ENCODE measurements at regions not wholly inside any gene's neighbourhood (a gene's known extent, or its start where the extent isn't known, plus 50 kb on each side); places are given as distances from the start of the nearest gene placed in this dataset.

DNA sequence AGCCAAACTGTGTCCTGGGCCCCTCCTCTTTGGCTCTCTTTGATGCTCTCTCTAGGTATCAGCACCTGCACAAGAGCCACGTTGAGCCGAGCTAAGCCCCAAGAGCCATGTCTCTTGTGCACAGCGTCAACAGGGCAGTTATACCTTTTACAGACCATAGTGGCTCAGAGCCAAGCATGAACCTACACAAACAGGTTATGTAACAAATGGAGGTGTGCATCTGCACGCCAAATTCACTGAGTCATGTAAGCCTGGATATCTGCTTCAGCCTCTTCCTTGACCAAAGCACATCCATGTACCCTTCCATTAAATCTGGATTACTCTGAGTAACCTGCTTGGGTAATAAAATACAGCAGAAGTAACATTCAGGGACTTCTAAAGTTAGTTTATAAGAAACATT lies 509.7 kb downstream of the NAV3 start:
- 94% methylated on average over 4 of the region's 4 CpGs for WGBS
- H3K36me3 ChIP-seq (ENCODE audit: control insufficient read depth in 1 of 2, insufficient read depth in 2 of 2, low read depth in 1 of 2, low read length in 2 of 2), result no peaks in the 10 kb centered on the region
- H4K8ac ChIP-seq (ENCODE audit: low read length), result no peak overlapping the region
- peaks cover 3% of the 10 kb centered on the region for H3K9me3 ChIP-seq (ENCODE audit: control insufficient read depth, low read length)
- H3K23ac ChIP-seq (ENCODE audit: low read length in 2 of 2), result no peak overlapping the region
- no peaks in the 10 kb centered on the region for H3K27me3 ChIP-seq (ENCODE audit: control insufficient read depth in 1 of 2, insufficient read depth in 1 of 2, low read length in 2 of 2)
- no peak overlapping the region for H2AFZ ChIP-seq (ENCODE audit: low read depth, low read length)
- H2AK5ac ChIP-seq (ENCODE audit: low read length, severe bottlenecking), result no peak overlapping the region
- no peak overlapping the region for H3K9ac ChIP-seq (ENCODE audit: low read length)
- H2BK15ac ChIP-seq (ENCODE audit: low read depth, poor library complexity, severe bottlenecking), result no peak overlapping the region
- no peak overlapping the region for H4K91ac ChIP-seq (ENCODE audit: low read length)
- H3K18ac ChIP-seq (ENCODE audit: low read depth in 1 of 2, low read length in 2 of 2), result peak overlapping the region in 1 of 2 experiments; percentile 14
- H2BK5ac ChIP-seq (ENCODE audit: low read depth, low read length, poor library complexity, severe bottlenecking), result no peak overlapping the region
- no peak overlapping the region for H3K14ac ChIP-seq (ENCODE audit: low read length in 2 of 2)
- no peak overlapping the region for H3K4ac ChIP-seq (ENCODE audit: low read depth in 1 of 2, low read length in 2 of 2)
- no peak overlapping the region for H3K4me2 ChIP-seq (ENCODE audit: low read length, poor library complexity, severe bottlenecking)
- no peak overlapping the region for H2BK12ac ChIP-seq (ENCODE audit: low read length in 2 of 2)
- H3K27ac ChIP-seq (ENCODE audit: low read length, poor library complexity, severe bottlenecking), result no peak overlapping the region
- no peaks in the 10 kb centered on the region for H3K4me1 ChIP-seq (ENCODE audit: control insufficient read depth, insufficient read depth, low read depth, low read length)
- no peaks in the 10 kb centered on the region for H3K79me1 ChIP-seq (replicated peaks; ENCODE audit: low read length, poor library complexity, severe bottlenecking)
- no peak for DNase-seq
- H3K4me3 ChIP-seq (ENCODE audit: insufficient read depth in 1 of 2, low read depth in 1 of 2, low read length in 2 of 2), result no peak overlapping the region
- H2BK120ac ChIP-seq (ENCODE audit: low read depth, low read length), result no peak overlapping the region

DNA sequence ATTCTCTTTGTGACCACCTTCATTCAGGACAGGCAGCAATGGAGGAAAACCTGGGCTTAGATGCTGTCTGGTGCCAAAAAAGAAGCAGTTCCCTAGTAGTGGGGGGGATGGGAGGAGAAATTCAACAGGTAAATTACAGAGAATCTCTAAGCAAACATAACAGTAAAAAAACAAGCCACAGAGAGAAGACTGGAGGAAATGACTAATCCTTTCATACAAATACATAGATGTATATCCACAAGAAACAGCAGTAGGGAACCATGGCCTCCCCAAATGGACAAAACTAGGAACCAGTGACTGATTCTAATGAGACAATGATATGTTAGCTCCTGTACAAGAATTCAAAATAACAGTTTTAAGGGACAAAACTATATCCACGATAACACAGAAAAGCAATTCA lies 513.0 kb downstream of the NAV3 start:
- no peak for DNase-seq

DNA sequence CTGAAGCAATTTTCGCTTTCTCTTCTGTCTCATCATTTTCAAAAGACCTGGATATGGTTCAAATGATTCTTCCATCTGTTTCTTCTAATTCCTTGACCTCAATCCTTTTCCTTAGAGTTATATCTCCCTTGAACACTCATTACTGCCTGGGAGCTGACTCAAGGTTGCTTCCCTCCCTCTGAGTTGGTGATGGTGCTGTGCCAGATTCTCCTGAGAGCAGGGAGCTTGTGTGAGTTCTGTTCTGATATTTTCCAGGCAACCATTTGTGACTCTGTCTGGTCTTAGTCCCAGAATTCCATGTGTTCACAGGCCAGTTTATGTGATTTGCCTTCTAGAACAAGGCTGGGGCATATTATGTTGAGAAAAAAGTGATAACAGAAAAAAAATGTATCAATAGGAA lies 505.1 kb upstream of the SYT1 start:
- no peaks in the 10 kb centered on the region for H3K79me1 ChIP-seq (replicated peaks; ENCODE audit: low read length, poor library complexity, severe bottlenecking)
- no peaks in the 10 kb centered on the region for H3K27me3 ChIP-seq (ENCODE audit: control insufficient read depth in 1 of 2, insufficient read depth in 1 of 2, low read length in 2 of 2)
- 42% methylated on average over 1 of the region's 1 CpG for WGBS
- no peak overlapping the region for H3K27ac ChIP-seq (ENCODE audit: low read length, poor library complexity, severe bottlenecking)
- no peak overlapping the region for H2BK120ac ChIP-seq (ENCODE audit: low read depth, low read length)
- H3K18ac ChIP-seq (ENCODE audit: low read depth in 1 of 2, low read length in 2 of 2), result no peak overlapping the region
- no peak overlapping the region for H3K23ac ChIP-seq (ENCODE audit: low read length in 2 of 2)
- no peaks in the 10 kb centered on the region for H3K9me3 ChIP-seq (ENCODE audit: control insufficient read depth, low read length)
- H3K4ac ChIP-seq (ENCODE audit: low read depth in 1 of 2, low read length in 2 of 2), result no peak overlapping the region
- no peak overlapping the region for H4K91ac ChIP-seq (ENCODE audit: low read length)
- no peaks in the 10 kb centered on the region for H3K36me3 ChIP-seq (ENCODE audit: control insufficient read depth in 1 of 2, insufficient read depth in 2 of 2, low read depth in 1 of 2, low read length in 2 of 2)
- H3K14ac ChIP-seq (ENCODE audit: low read length in 2 of 2), result no peak overlapping the region
- no peak overlapping the region for H4K8ac ChIP-seq (ENCODE audit: low read length)
- no peak for DNase-seq
- H3K4me1 ChIP-seq (ENCODE audit: control insufficient read depth, insufficient read depth, low read depth, low read length), result no peaks in the 10 kb centered on the region
- no peak overlapping the region for H2BK5ac ChIP-seq (ENCODE audit: low read depth, low read length, poor library complexity, severe bottlenecking)
- H3K9ac ChIP-seq (ENCODE audit: low read length), result no peak overlapping the region
- no peak overlapping the region for H2AK5ac ChIP-seq (ENCODE audit: low read length, severe bottlenecking)
- H3K4me2 ChIP-seq (ENCODE audit: low read length, poor library complexity, severe bottlenecking), result no peak overlapping the region
- no peak overlapping the region for H2BK12ac ChIP-seq (ENCODE audit: low read length in 2 of 2)
- H2BK15ac ChIP-seq (ENCODE audit: low read depth, poor library complexity, severe bottlenecking), result no peak overlapping the region
- H2AFZ ChIP-seq (ENCODE audit: low read depth, low read length), result no peak overlapping the region
- H3K4me3 ChIP-seq (ENCODE audit: insufficient read depth in 1 of 2, low read depth in 1 of 2, low read length in 2 of 2), result no peak overlapping the region

More for the DNA sequence above, 513.0 kb downstream of the NAV3 start:
- Histone ChIP-seq H3K79me1 (replicated peaks; ENCODE audit: low read length, poor library complexity, severe bottlenecking) (no peaks in the 10 kb centered on the region), H3K4ac (ENCODE audit: low read depth in 1 of 2, low read length in 2 of 2) (no peak overlapping the region), H2BK12ac (ENCODE audit: low read length in 2 of 2) (no peak overlapping the region), H3K4me3 (ENCODE audit: insufficient read depth in 1 of 2, low read depth in 1 of 2, low read length in 2 of 2) (no peak overlapping the region), H3K27me3 (ENCODE audit: control insufficient read depth in 1 of 2, insufficient read depth in 1 of 2, low read length in 2 of 2) (no peaks in the 10 kb centered on the region), H3K36me3 (ENCODE audit: control insufficient read depth in 1 of 2, insufficient read depth in 2 of 2, low read depth in 1 of 2, low read length in 2 of 2) (no peaks in the 10 kb centered on the region), H2BK5ac (ENCODE audit: low read depth, low read length, poor library complexity, severe bottlenecking) (no peak overlapping the region), H3K14ac (ENCODE audit: low read length in 2 of 2) (no peak overlapping the region), H2AK5ac (ENCODE audit: low read length, severe bottlenecking) (no peak overlapping the region), H3K4me2 (ENCODE audit: low read length, poor library complexity, severe bottlenecking) (no peak overlapping the region), H3K18ac (ENCODE audit: low read depth in 1 of 2, low read length in 2 of 2) (no peak overlapping the region), H2BK15ac (ENCODE audit: low read depth, poor library complexity, severe bottlenecking) (no peak overlapping the region), H3K9ac (ENCODE audit: low read length) (no peak overlapping the region), H4K91ac (ENCODE audit: low read length) (no peak overlapping the region), H2AFZ (ENCODE audit: low read depth, low read length) (no peak overlapping the region), H3K27ac (ENCODE audit: low read length, poor library complexity, severe bottlenecking) (no peak overlapping the region), H3K23ac (ENCODE audit: low read length in 2 of 2) (no peak overlapping the region), H2BK120ac (ENCODE audit: low read depth, low read length) (no peak overlapping the region), H3K9me3 (ENCODE audit: control insufficient read depth, low read length) (peaks cover 15% of the 10 kb centered on the region), H4K8ac (ENCODE audit: low read length) (no peak overlapping the region), H3K4me1 (ENCODE audit: control insufficient read depth, insufficient read depth, low read depth, low read length) (no peaks in the 10 kb centered on the region)
- WGBS, result no CpG with 5 or more reads among the region's 1 CpG

DNA sequence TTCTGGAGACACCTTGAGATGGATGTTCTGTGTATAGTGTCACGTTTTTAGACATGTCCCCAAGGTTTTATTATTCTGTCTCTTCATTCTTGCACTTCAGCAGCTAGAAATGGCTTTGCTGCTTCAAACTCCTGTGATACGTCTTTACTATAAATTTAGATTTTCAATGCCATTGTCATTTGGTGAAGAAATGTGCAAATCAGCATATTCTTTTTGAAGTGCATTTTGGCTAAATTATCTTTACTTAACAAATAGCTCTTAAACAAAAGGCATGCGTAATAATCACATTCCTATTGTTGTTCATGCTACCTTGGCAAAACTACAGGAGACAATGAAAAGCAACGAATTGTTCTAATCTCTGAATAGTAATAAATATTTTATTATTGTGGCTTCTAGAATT lies 502.9 kb upstream of the SYT1 start:
- Histone ChIP-seq H3K36me3 (ENCODE audit: control insufficient read depth in 1 of 2, insufficient read depth in 2 of 2, low read depth in 1 of 2, low read length in 2 of 2) (no peaks in the 10 kb centered on the region), H3K9ac (ENCODE audit: low read length) (no peak overlapping the region), H2BK12ac (ENCODE audit: low read length in 2 of 2) (no peak overlapping the region), H2AK5ac (ENCODE audit: low read length, severe bottlenecking) (no peak overlapping the region), H3K4me2 (ENCODE audit: low read length, poor library complexity, severe bottlenecking) (no peak overlapping the region), H3K18ac (ENCODE audit: low read depth in 1 of 2, low read length in 2 of 2) (no peak overlapping the region), H2BK15ac (ENCODE audit: low read depth, poor library complexity, severe bottlenecking) (no peak overlapping the region), H3K9me3 (ENCODE audit: control insufficient read depth, low read length) (no peaks in the 10 kb centered on the region), H3K4me1 (ENCODE audit: control insufficient read depth, insufficient read depth, low read depth, low read length) (no peaks in the 10 kb centered on the region), H3K4me3 (ENCODE audit: insufficient read depth in 1 of 2, low read depth in 1 of 2, low read length in 2 of 2) (no peak overlapping the region), H3K79me1 (replicated peaks; ENCODE audit: low read length, poor library complexity, severe bottlenecking) (no peaks in the 10 kb centered on the region), H2BK120ac (ENCODE audit: low read depth, low read length) (no peak overlapping the region), H3K4ac (ENCODE audit: low read depth in 1 of 2, low read length in 2 of 2) (no peak overlapping the region), H4K8ac (ENCODE audit: low read length) (no peak overlapping the region), H3K23ac (ENCODE audit: low read length in 2 of 2) (no peak overlapping the region), H3K14ac (ENCODE audit: low read length in 2 of 2) (no peak overlapping the region), H2BK5ac (ENCODE audit: low read depth, low read length, poor library complexity, severe bottlenecking) (no peak overlapping the region), H3K27ac (ENCODE audit: low read length, poor library complexity, severe bottlenecking) (no peak overlapping the region), H3K27me3 (ENCODE audit: control insufficient read depth in 1 of 2, insufficient read depth in 1 of 2, low read length in 2 of 2) (no peaks in the 10 kb centered on the region), H4K91ac (ENCODE audit: low read length) (no peak overlapping the region), H2AFZ (ENCODE audit: low read depth, low read length) (no peak overlapping the region)
- no peak for DNase-seq
- WGBS, result 43% methylated on average over 1 of the region's 4 CpGs

All from mesenchymal stem cell (in vitro differentiated cells and primary cell).